Panc1 (cell line): ENCODE measurements at regions not wholly inside any gene's neighbourhood (a gene's known extent, or its start where the extent isn't known, plus 50 kb on each side); places are given as distances from the start of the nearest gene placed in this dataset.

Experiments
- POLR2AphosphoS5 ChIP-seq: IDR thresholded peaks from 2 replicates; pipeline ENCODE4 v1.6.1; 2012; ENCODE audit warnings: mild to moderate bottlenecking, low read depth, low read length, moderate library complexity
- REST ChIP-seq, 2 experiments: IDR thresholded peaks; 2 replicates each; pipeline ENCODE4 v1.6.1; 2011 to 2012; ENCODE audit warnings: low read depth in 2 of 2, control low read depth in 1 of 2, low read length in 1 of 2, mild to moderate bottlenecking in 1 of 2, moderate library complexity in 1 of 2; ENCODE audit not compliant: insufficient read depth in 1 of 2
- SIN3A ChIP-seq: IDR thresholded peaks from 2 replicates; pipeline ENCODE4 v1.6.1; 2012; ENCODE audit warnings: low read depth, mild to moderate bottlenecking, low read length, moderate library complexity, borderline replicate concordance; ENCODE audit not compliant: insufficient read depth
- TCF7L2 ChIP-seq: IDR thresholded peaks from 2 replicates; pipeline ENCODE4 v1.6.1; 2011; ENCODE audit warnings: mild to moderate bottlenecking, low read depth, low read length, inconsistent platforms
- TF ChIP-seq, protein P1 (sequence below): fragments of 450-650 bp; IDR thresholded peaks from 2 replicates; pipeline ENCODE4 v1.5.1; 2017; ENCODE audit warnings: mild to moderate bottlenecking

- TF ChIP-seq, protein P1, sequence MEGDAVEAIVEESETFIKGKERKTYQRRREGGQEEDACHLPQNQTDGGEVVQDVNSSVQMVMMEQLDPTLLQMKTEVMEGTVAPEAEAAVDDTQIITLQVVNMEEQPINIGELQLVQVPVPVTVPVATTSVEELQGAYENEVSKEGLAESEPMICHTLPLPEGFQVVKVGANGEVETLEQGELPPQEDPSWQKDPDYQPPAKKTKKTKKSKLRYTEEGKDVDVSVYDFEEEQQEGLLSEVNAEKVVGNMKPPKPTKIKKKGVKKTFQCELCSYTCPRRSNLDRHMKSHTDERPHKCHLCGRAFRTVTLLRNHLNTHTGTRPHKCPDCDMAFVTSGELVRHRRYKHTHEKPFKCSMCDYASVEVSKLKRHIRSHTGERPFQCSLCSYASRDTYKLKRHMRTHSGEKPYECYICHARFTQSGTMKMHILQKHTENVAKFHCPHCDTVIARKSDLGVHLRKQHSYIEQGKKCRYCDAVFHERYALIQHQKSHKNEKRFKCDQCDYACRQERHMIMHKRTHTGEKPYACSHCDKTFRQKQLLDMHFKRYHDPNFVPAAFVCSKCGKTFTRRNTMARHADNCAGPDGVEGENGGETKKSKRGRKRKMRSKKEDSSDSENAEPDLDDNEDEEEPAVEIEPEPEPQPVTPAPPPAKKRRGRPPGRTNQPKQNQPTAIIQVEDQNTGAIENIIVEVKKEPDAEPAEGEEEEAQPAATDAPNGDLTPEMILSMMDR: no peak
- TF ChIP-seq POLR2AphosphoS5 (no peak), REST (IDR thresholded peaks at IDR 0.05; ENCODE audit: insufficient read depth in 1 of 2, low read depth in 2 of 2, low read length in 1 of 2) (no peak), SIN3A (no peak), TCF7L2 (no peak)
These were observed 82.8 kb upstream of the CCBE1 start for GRCh38 chr18:59779979-59780378.
